ENCODE measurements at regions not wholly inside any gene's neighbourhood (a gene's known extent, or its start where the extent isn't known, plus 50 kb on each side); places are given as distances from the start of the nearest gene placed in this dataset.

GRCh38 chr17:34511931-34512330 is 67.5 kb upstream of the TMEM132E start:
- TF ChIP-seq, protein P1, sequence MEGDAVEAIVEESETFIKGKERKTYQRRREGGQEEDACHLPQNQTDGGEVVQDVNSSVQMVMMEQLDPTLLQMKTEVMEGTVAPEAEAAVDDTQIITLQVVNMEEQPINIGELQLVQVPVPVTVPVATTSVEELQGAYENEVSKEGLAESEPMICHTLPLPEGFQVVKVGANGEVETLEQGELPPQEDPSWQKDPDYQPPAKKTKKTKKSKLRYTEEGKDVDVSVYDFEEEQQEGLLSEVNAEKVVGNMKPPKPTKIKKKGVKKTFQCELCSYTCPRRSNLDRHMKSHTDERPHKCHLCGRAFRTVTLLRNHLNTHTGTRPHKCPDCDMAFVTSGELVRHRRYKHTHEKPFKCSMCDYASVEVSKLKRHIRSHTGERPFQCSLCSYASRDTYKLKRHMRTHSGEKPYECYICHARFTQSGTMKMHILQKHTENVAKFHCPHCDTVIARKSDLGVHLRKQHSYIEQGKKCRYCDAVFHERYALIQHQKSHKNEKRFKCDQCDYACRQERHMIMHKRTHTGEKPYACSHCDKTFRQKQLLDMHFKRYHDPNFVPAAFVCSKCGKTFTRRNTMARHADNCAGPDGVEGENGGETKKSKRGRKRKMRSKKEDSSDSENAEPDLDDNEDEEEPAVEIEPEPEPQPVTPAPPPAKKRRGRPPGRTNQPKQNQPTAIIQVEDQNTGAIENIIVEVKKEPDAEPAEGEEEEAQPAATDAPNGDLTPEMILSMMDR (IDR thresholded peaks at IDR 0.05): no peak
- no peak for TF ChIP-seq POLR2A (IDR thresholded peaks at IDR 0.05; ENCODE audit: low read depth)

All from esophagus muscularis mucosa (tissue), 3 donors.